Head of caudate nucleus (tissue), 42 donors: ENCODE measurements at regions not wholly inside any gene's neighbourhood (a gene's known extent, or its start where the extent isn't known, plus 50 kb on each side); places are given as distances from the start of the nearest gene placed in this dataset.
A peak's percentile ranks its signal among the peaks of the same experiment; 100 is the strongest.
"Not testable (repeated sequence)": the region's sequence is repeated elsewhere in the genome, so short reads cannot be mapped to it uniquely, and the experiment has no call there.

Source experiments
- DNase-seq, 42 donors: peaks; one replicate each; pipeline versions ENCODE4 v3.0.0 to v3.0.0-alpha.2; 2020 to 2021; ENCODE audit warnings: mixed read lengths in 7 of 42
- intact Hi-C: fragments of 100-400 bp; cut with DNase I; formaldehyde crosslinking; loops from one replicate; pipeline ENCODE4 v1.15.0; 2022

GRCh38 chr2:111275854-111276171 lies 155.1 kb downstream of the BCL2L11 start:
- intact Hi-C loops, DNase-seq: not testable (repeated sequence)

- intact Hi-C loops, DNase-seq: not testable (repeated sequence)
Observed at GRCh38 chr2:111278133-111278532, 157.4 kb downstream of the BCL2L11 start.

GRCh38 chr2:111280709-111281286 lies 160.1 kb downstream of the BCL2L11 start:
- intact Hi-C loops, DNase-seq: not testable (repeated sequence)

DNA sequence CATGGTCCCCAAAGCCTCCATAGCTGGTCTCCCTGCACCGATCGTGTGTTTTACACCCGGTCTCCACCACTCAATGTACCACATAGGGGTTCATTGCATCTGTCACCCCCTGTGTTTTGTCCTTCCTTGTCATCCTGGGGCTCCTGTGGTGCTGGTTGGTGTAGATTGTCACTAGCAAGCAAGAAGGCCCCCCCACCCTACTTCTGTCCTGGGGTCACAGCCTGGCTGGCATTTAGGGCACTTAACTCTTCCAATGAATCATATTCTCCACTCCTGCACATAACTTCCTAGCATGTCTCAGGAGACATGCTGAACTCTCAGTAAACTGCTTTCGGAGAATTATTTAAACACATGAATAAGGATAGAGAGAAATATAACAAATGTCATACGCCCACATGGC lies 161.4 kb downstream of the BCL2L11 start:
- intact Hi-C loops, DNase-seq: not testable (repeated sequence)

DNA sequence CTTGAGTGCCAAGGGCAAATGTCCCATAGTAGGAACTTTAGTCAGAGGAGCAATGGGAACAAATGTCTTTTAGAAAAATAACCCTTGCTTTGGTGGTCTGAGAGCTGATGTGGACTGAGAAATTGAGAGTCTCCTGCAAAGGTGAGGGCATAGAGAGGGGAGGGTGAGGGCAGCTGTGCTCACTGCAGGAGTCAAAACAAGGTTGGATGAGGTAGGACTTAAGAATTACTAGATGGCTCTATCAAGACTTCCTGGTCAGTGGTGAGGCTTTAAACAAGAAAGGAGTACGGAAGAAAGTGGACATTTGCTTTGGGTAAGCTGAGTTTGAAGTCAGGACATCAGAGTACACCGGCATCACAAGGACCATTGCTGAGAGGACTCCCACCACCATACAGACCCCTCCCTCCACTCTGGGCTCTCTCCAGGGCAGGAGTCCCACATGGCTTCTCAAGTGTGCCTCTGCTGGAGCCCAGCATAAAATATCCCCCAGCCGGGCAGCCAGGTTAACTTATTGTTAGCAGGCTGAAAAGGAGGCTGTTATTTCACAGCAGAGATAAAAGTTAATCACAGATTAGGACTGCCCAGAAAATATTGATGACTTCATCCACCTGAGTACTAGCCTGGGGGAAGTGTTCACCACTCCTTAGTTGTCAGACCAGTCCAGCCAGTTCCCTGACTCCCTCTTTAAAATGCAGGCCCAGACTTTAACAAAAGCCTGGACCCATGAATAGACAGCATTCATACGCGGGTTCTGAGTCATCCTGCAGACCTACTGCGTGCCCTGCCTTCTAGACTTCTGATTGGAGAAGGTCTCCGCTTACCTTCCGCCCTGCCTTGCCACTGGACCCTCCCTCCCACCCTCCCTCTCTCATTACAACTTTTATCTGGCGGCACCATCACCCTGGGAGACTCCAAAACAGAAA lies 167.2 kb downstream of the BCL2L11 start:
- intact Hi-C loops, DNase-seq: not testable (repeated sequence)

GRCh38 chr2:111290370-111290769 lies 169.7 kb downstream of the BCL2L11 start:
- intact Hi-C loops, DNase-seq: not testable (repeated sequence)

DNA sequence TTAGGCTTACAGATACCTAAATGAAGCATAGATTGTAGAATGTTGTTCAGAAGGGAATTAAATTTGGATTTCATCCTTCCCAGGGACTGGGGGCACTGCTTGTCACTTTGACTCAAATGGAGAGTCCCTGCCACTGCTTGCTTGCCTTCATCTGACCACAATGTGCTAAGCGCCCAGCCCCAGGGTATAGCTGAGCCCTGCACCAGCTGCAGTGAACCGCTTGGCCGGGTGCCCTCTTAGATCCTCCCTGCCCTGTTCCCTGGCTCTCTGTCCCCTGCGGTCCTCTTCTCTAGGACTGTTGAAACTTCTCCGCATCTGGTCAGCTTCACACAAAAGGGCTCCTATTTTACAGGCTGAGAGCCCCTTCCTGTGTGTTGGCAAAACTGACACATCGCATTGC lies 170.9 kb downstream of the BCL2L11 start:
- intact Hi-C loops = not testable (repeated sequence)

GRCh38 chr2:111292232-111292968 lies 171.7 kb downstream of the BCL2L11 start:
- DNase-seq, intact Hi-C loops: not testable (repeated sequence)

More for the DNA sequence above, 170.9 kb downstream of the BCL2L11 start:
- peak in 26 of 42 donors; percentile 5 to 53 (median 20) for DNase-seq

DNA sequence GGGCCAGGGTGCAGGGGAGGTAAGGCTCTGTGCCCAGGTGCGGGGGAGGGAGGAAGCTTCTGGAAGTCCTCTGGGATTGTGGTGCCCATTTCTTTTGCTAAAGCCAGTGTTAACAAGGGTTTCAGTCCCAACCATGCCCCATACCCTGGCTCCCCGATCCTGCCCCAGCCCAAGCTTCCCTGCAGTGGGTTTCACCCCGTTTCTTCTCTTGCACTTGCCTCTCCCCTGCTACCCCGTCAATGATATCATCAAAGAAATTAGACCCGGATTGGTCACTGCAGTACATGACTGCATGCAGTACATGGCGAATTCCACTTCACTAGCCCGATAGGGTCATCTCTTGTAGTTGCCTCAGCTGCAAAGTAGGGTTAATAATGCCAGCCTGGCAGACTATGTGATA lies 174.0 kb downstream of the BCL2L11 start:
- intact Hi-C loops, DNase-seq: not testable (repeated sequence)

DNA sequence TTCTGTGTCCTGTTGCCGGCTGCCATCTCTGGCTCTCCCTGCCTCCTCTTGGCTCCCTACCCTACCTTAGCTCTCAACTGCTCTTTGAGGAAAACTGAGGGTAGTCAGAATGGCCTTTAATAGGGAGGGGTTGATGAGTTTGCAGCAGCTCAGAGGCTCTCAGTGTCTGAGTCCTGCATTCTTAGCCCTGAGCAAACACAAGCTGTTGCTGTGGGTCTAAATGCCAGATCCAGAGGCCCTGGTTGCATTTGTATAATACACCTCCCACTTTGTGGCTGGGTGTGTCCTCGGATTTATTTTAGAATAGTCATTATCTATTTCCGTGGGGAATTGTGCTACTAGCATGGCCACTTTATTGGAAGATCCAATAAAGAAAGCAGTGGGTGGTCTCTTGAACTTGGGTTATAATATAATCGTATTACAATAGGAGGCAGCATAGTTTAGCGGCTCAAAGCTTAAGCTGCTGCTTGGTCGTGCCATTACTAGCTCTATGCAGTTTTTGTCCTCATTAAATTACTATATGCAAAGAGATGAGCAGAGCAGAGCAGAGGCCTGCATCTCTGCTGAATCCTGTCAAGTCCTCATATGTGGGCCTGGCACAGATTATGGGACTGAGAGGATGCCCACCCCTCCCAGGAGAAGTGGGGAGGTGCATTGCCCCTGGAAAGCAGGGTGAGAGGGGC lies 175.5 kb downstream of the BCL2L11 start:
- intact Hi-C loops = not testable (repeated sequence)

GRCh38 chr2:111297128-111297527 lies 176.4 kb downstream of the BCL2L11 start:
- intact Hi-C loops, DNase-seq: not testable (repeated sequence)

More for the DNA sequence above, 175.5 kb downstream of the BCL2L11 start:
- DNase-seq = not testable (repeated sequence)

DNA sequence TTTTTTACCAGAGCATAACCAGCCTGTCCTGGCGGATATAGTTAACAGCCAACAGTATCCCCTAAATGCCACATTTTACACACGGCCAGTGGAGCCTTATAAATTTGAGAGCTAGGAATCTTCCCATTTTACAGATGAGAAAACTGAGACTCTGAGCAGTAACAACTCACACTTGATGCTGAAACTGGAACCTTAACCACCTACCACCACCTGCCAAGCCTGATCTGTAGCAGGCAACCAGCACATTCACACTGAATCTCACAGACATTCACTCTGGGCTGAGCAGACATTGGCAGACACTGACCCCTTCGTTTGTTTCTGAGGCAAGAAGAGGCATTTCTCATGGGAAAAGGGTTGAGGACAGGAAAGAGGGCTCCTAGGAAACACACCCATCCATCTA lies 178.2 kb downstream of the BCL2L11 start:
- intact Hi-C loops = not testable (repeated sequence)

DNA sequence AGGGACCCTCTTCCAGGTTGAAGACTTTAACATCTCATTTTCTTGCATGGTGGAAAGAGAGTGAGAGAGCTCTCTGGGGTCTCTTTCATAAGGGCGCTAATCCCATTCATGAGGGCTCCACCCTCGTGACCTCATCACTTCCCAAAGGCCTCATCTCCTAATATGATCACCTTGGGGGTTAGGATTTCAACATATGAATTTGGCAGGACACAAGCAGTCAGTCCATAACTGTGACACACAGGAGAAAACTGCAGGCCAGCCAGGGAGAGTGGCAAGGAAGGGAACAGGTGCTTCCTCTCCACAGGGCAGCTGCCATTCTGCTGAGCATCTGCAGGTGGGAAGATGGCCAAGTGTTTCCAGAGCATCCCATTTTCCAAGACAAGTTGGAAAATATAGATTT lies 178.9 kb downstream of the BCL2L11 start:
- DNase-seq, intact Hi-C loops: not testable (repeated sequence)

More for the DNA sequence above, 178.2 kb downstream of the BCL2L11 start:
- DNase-seq = not testable (repeated sequence)

- DNase-seq, intact Hi-C loops: not testable (repeated sequence)
Observed at GRCh38 chr2:111301677-111302076, 181.0 kb downstream of the BCL2L11 start.

DNA sequence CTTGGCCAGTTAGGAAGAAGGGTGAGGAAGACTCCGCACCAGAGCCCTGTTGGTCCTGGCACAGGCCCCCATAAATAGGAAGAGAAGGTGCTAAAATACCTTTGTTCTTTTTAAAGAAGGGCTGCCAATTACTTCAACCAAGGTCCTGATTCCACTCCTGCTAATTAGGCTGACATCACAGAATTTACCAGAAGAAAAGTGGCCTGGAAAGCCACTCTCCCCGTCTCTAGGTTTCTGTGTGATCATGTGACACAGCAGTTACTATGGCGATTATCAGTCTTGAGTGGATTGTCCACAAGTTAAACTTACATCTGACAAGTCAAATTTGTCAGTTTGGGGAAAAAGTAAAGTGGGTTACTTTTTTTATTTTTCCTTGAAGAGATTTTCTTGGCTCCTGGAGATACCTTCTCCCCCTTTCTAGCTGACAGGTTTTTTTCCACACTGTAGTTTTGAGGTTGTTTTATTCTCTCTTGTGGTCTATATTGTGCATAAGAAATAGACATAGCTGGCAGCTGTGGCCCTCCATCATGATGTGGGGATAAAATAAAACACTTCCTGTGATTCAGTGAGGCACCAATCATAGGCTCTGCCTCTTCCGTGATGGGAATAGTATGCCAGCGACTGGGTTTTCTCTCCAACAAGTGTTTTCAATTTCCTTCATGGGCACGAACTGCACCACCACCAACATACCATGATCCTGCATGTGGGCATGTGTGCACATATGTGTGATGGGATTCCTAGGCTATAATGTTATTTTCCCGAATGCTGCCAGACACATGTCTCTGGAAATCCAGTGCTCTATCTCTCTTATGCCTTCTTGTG lies 181.9 kb downstream of the BCL2L11 start:
- DNase-seq, intact Hi-C loops: not testable (repeated sequence)

DNA sequence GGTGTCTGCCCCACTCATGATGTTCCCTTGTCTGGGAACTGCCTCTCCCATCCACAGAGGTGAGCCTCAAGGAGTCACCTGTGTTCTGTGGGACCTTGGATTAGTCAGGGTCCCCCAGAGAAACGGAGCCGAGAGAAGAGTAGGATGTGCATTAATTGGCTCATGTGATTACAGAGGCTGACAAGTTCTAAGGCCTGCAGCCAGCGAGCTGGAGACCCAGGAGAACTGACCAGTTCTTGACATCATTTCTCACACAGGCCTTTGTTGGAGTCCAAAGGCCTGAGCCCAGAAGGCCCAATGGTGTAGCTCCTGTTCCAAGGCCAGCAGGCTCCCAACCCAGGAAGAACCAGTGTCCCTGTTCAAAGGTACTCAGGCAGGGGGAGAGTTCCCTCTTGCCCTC lies 186.6 kb downstream of the BCL2L11 start:
- DNase-seq, intact Hi-C loops: not testable (repeated sequence)

- DNase-seq, intact Hi-C loops: not testable (repeated sequence)
Observed at GRCh38 chr2:111309231-111310075, 188.7 kb downstream of the BCL2L11 start.
